HCT116 (cell line): ENCODE measurements at regions not wholly inside any gene's neighbourhood (a gene's known extent, or its start where the extent isn't known, plus 50 kb on each side); places are given as distances from the start of the nearest gene placed in this dataset.

ENCODE experiments used
- ATAC-seq: fragments of 200-7000 bp; cut with Tn5 transposase; 2 replicates; pipeline ENCODE4 v1.9.1; 2020; ENCODE audit warnings: mild to moderate bottlenecking, moderate library complexity
- BruUV-seq: library from RNA; stranded (reverse); fragments of 400-500 nt; replicated peaks from 2 replicates; lab custom pipeline; 2021; lab: Mats Ljungman, UMichigan
- CTCF ChIA-PET: fragments of 300-600 bp; sonication (Branson Sonifier 250); formaldehyde crosslinking; loops from one replicate; lab custom pipeline; 2021; ENCODE audit warnings: antibody characterized with exemption; lab: Charles Lee
- POLR2A ChIA-PET: fragments of 300-600, 350-600 bp; sonication (Branson Sonifier 250); formaldehyde crosslinking; loops from one replicate; lab custom pipeline; 2021; ENCODE audit warnings: antibody characterized with exemption; lab: Charles Lee
- RAD21 ChIA-PET, 2 experiments: fragments of 300-600 bp; sonication (Branson Sonifier 250); formaldehyde crosslinking; loops; one replicate each; lab custom pipeline; 2023; ENCODE audit warnings: low total read pairs in 2 of 2; ENCODE audit not compliant: uncharacterized antibody in 2 of 2, unreplicated experiment in 2 of 2, low non-redundant PET in 1 of 2; lab: Charles Lee
- DNase-seq: peaks from one replicate; pipeline ENCODE4 v3.0.0-alpha.2; 2010; ENCODE audit warnings: low read depth, low spot score
- H2AFZ ChIP-seq: fragments of 200-600 bp; shearing (Covaris generic), sonication (generic); 2 replicates; pipeline ENCODE4 v1.6.1; 2017; ENCODE audit warnings: low read depth, mixed run types, mixed read lengths, antibody characterized with exemption, low read length; ENCODE audit not compliant: poor library complexity, severe bottlenecking
- H3K27ac ChIP-seq: 2 replicates; pipeline ENCODE4 v1.5.1; 2012; ENCODE audit warnings: low read depth, low read length
- H3K27me3 ChIP-seq: fragments of 200-600 bp; sonication (generic); 2 replicates; pipeline ENCODE4 v1.6.1; 2016; ENCODE audit warnings: mixed run types, low read length, mixed read lengths; ENCODE audit not compliant: insufficient read depth
- H3K36me3 ChIP-seq, 2 experiments: fragments of 200-500 bp in 1 of 2; fragments of 200-600 bp in 1 of 2; sonication (Bioruptor generic) in 1 of 2; sonication (generic) in 1 of 2; 2 replicates each; pipeline versions ENCODE4 v1.5.1 to v1.6.1; 2014 to 2016; ENCODE audit warnings: low read length in 2 of 2, inconsistent platforms in 1 of 2, mixed read lengths in 1 of 2, mixed run types in 1 of 2; ENCODE audit not compliant: insufficient read depth in 2 of 2, control insufficient read depth in 1 of 2
- H3K4me1 ChIP-seq, 2 experiments: fragments of 200-600 bp in 1 of 2; sonication (generic) in 1 of 2; 2 replicates each; pipeline versions ENCODE4 v1.5.1 to v1.6.1; 2012 to 2017; ENCODE audit warnings: low read length in 2 of 2, inconsistent platforms in 1 of 2, mild to moderate bottlenecking in 1 of 2, mixed read lengths in 1 of 2, mixed run types in 1 of 2, moderate library complexity in 1 of 2; ENCODE audit not compliant: insufficient read depth in 2 of 2, control insufficient read depth in 1 of 2
- H3K4me2 ChIP-seq: fragments of 200-600 bp; sonication (generic); 2 replicates; pipeline ENCODE4 v1.6.1; 2017; ENCODE audit warnings: mixed run types, low read length, mixed read lengths
- H3K4me3 ChIP-seq, 2 experiments: fragments of 200-600 bp in 1 of 2; sonication (generic) in 1 of 2; replicated peaks in 1 of 2; 2 replicates each; pipeline ENCODE4 v1.5.1; 2011 to 2016; ENCODE audit warnings: low read length in 2 of 2, control low read depth in 1 of 2, low read depth in 1 of 2, mild to moderate bottlenecking in 1 of 2, mixed read lengths in 1 of 2, mixed run types in 1 of 2
- H3K79me2 ChIP-seq: fragments of 200-600 bp; sonication (generic); 2 replicates; pipeline ENCODE4 v1.6.1; 2017; ENCODE audit warnings: mild to moderate bottlenecking, mixed run types, low read length, moderate library complexity, mixed read lengths; ENCODE audit not compliant: insufficient read depth
- H3K9ac ChIP-seq: fragments of 200-600 bp; sonication (generic); 2 replicates; pipeline ENCODE4 v1.6.1; 2016; ENCODE audit warnings: low read length, mixed read lengths
- H3K9me2 ChIP-seq: fragments of 200-600 bp; sonication (generic), shearing (Covaris generic); 2 replicates; pipeline ENCODE4 v1.6.1; 2017; ENCODE audit warnings: mixed run types, mild to moderate bottlenecking, moderate library complexity; ENCODE audit not compliant: insufficient read depth
- H3K9me3 ChIP-seq, 2 experiments: fragments of 200-500 bp in 1 of 2; fragments of 200-600 bp in 1 of 2; sonication (Bioruptor generic) in 1 of 2; sonication (generic) in 1 of 2; 2 replicates each; pipeline ENCODE4 v1.6.1; 2014 to 2017; ENCODE audit warnings: low read length in 2 of 2, mixed read lengths in 2 of 2, inconsistent platforms in 1 of 2, low read depth in 1 of 2, mild to moderate bottlenecking in 1 of 2, mixed run types in 1 of 2, moderate library complexity in 1 of 2; ENCODE audit not compliant: control insufficient read depth in 1 of 2, insufficient read depth in 1 of 2
- H4K20me1 ChIP-seq: fragments of 200-600 bp; sonication (generic), shearing (Covaris generic); 2 replicates; pipeline ENCODE4 v1.6.1; 2017; ENCODE audit warnings: mixed run types, mild to moderate bottlenecking, moderate library complexity; ENCODE audit not compliant: insufficient read depth
- CBX3 ChIP-seq: IDR thresholded peaks from 2 replicates; pipeline ENCODE4 v1.6.1; 2012; ENCODE audit warnings: low read depth
- CTCF ChIP-seq, 3 experiments: fragments of 200-600 bp in 1 of 3; sonication (generic) in 1 of 3; IDR thresholded peaks in 2 of 3; conservative IDR thresholded peaks in 1 of 3; 2 replicates each; pipeline ENCODE4 v1.5.1; 2012 to 2017; ENCODE audit warnings: low read depth in 2 of 3, low read length in 2 of 3, antibody characterized with exemption in 1 of 3, borderline replicate concordance in 1 of 3, control low read depth in 1 of 3, mild to moderate bottlenecking in 1 of 3, mixed read lengths in 1 of 3, mixed run types in 1 of 3, moderate library complexity in 1 of 3; ENCODE audit not compliant: insufficient read depth in 1 of 3
- EGR1 ChIP-seq: IDR thresholded peaks from 2 replicates; pipeline ENCODE4 v1.6.1; 2012; ENCODE audit warnings: low read depth
- RAD21 ChIP-seq: IDR thresholded peaks from 2 replicates; pipeline ENCODE4 v1.6.1; 2012; ENCODE audit warnings: low read depth, mild to moderate bottlenecking
- SIN3A ChIP-seq: IDR thresholded peaks from 2 replicates; pipeline ENCODE4 v1.6.1; 2012; ENCODE audit warnings: low read depth
- SP1 ChIP-seq: IDR thresholded peaks from 2 replicates; pipeline ENCODE4 v1.6.1; 2012; ENCODE audit warnings: low read depth
- SRF ChIP-seq: IDR thresholded peaks from 2 replicates; pipeline ENCODE4 v1.6.1; 2012; ENCODE audit warnings: low read depth
- YY1 ChIP-seq: IDR thresholded peaks from 2 replicates; pipeline ENCODE4 v1.6.1; 2011; ENCODE audit warnings: low read length, low read depth, moderate library complexity, mild to moderate bottlenecking; ENCODE audit not compliant: insufficient replicate concordance; ENCODE audit errors: extremely low read depth
- ZBTB33 ChIP-seq: IDR thresholded peaks from 2 replicates; pipeline ENCODE4 v1.6.1; 2011; ENCODE audit warnings: mild to moderate bottlenecking, low read length, moderate library complexity; ENCODE audit not compliant: insufficient replicate concordance; ENCODE audit errors: extremely low read depth
- ZFX ChIP-seq: fragments of 450-650 bp; IDR thresholded peaks from 2 replicates; pipeline ENCODE4 v1.6.1; 2017
- intact Hi-C: fragments of 100-400 bp; cut with micrococcal nuclease; formaldehyde crosslinking; loops from 2 replicates; pipeline ENCODE4 v1.10.0; 2022
- TF ChIP-seq, protein P1 (sequence below): IDR thresholded peaks from 2 replicates; pipeline ENCODE4 v1.6.1; 2012

GRCh38 chr14:54147282-54147681 is 190.7 kb upstream of the BMP4 start:
- TF ChIP-seq CTCF (IDR thresholded peaks at IDR 0.05 in 2 of 3, conservative IDR thresholded peaks at IDR 0.05 in 1 of 3; ENCODE audit: borderline replicate concordance in 1 of 3, insufficient read depth in 1 of 3, low read depth in 2 of 3, low read length in 2 of 3): no peak
- TF ChIP-seq, protein P1, sequence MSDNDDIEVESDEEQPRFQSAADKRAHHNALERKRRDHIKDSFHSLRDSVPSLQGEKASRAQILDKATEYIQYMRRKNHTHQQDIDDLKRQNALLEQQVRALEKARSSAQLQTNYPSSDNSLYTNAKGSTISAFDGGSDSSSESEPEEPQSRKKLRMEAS: no peak
- CTCF ChIA-PET: no interaction called here
- ATAC-seq: no peak
- no peak for DNase-seq
- intact Hi-C loops: no loop called here
- no peak overlapping the region for H3K27ac ChIP-seq
- no peak overlapping the region for H3K9ac ChIP-seq
- RAD21 ChIA-PET: no interaction called here
- no TSS peak for BruUV-seq
- H3K4me1 ChIP-seq: no peaks in the 10 kb centered on the region
- no peaks in the 10 kb centered on the region for H4K20me1 ChIP-seq
- no peak overlapping the region for H3K4me2 ChIP-seq
- H3K79me2 ChIP-seq: no peaks in the 10 kb centered on the region
- POLR2A ChIA-PET: no interaction called here
- H3K9me3 ChIP-seq: no peaks in the 10 kb centered on the region
- H2AFZ ChIP-seq: no peak overlapping the region
- no peak overlapping the region for H3K4me3 ChIP-seq
- no peaks in the 10 kb centered on the region for H3K27me3 ChIP-seq
- no peaks in the 10 kb centered on the region for H3K9me2 ChIP-seq
- H3K36me3 ChIP-seq: no peaks in the 10 kb centered on the region

DNA sequence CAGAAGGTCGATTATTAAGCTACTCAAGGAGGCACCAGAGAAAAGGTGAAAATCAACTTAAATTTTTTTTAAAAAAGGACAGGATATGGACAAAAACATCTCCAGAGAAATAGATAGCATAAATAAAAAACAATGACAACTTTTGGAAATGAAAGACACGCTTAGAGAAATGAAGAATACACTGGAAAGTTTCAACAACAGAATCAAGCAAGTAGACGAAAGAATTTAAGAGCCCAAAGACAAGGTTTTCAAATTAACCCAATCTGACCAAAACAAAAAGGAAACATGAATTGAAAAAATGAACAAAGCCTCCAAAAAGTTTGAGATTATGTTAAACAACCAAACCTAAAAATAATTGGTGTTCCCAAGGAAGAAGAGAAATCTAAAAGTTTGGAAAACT is 191.1 kb upstream of the BMP4 start:
- Histone ChIP-seq H3K9me2 (no peaks in the 10 kb centered on the region), H3K4me1 (no peaks in the 10 kb centered on the region), H2AFZ (no peak overlapping the region), H3K27ac (no peak overlapping the region), H4K20me1 (no peaks in the 10 kb centered on the region), H3K79me2 (no peaks in the 10 kb centered on the region), H3K36me3 (no peaks in the 10 kb centered on the region), H3K4me2 (no peak overlapping the region), H3K4me3 (no peak overlapping the region), H3K27me3 (no peaks in the 10 kb centered on the region), H3K9ac (no peak overlapping the region), H3K9me3 (no peaks in the 10 kb centered on the region)
- POLR2A ChIA-PET: no interaction called here
- ATAC-seq (no peak), DNase-seq (no peak)
- RAD21 ChIA-PET: no interaction called here
- no peak for TF ChIP-seq ZBTB33
- TF ChIP-seq, protein P1: no peak
- no peak for TF ChIP-seq SP1
- no peak for TF ChIP-seq EGR1
- no peak for TF ChIP-seq SIN3A
- TF ChIP-seq ZFX: no peak
- no peak for TF ChIP-seq SRF
- no peak for TF ChIP-seq YY1
- TF ChIP-seq CBX3: no peak
- TF ChIP-seq RAD21: no peak
- CTCF ChIA-PET: no interaction called here
- BruUV-seq: no TSS peak
- intact Hi-C loops: no loop called here
